NK-92 treated with Interleukin-12 subunit alpha and Interleukin-12 subunit beta, amount 100 ng/mL, for 24 hours (cell line): ENCODE measurements at regions not wholly inside any gene's neighbourhood (a gene's known extent, or its start where the extent isn't known, plus 50 kb on each side); places are given as distances from the start of the nearest gene placed in this dataset.
"Not testable (repeated sequence)": the region's sequence is repeated elsewhere in the genome, so short reads cannot be mapped to it uniquely, and the experiment has no call there.

Source experiments
- DNase-seq: peaks from one replicate; lab custom pipeline; 2025; lab: John Stamatoyannopoulos, UW

DNA sequence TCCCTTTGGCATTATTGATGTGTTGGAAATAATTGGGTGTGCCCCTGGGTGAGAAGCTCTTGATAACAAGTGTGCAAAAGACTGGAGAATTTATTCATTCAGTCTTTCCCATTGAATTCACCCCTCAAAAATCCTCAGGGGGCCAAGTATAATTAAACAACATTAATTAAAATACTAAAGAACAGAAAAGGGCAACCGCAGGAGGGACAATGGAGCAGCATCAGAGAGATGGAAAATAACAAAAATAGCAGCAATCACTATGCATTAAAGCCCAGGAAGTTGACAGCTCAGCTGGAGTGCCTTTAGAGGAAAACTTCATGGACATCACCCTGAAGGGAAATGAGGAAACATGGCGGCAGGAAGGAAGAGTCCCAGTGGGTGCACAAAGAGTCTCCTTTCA is 227.6 kb downstream of the MINAR1 start:
- no peak for DNase-seq

DNA sequence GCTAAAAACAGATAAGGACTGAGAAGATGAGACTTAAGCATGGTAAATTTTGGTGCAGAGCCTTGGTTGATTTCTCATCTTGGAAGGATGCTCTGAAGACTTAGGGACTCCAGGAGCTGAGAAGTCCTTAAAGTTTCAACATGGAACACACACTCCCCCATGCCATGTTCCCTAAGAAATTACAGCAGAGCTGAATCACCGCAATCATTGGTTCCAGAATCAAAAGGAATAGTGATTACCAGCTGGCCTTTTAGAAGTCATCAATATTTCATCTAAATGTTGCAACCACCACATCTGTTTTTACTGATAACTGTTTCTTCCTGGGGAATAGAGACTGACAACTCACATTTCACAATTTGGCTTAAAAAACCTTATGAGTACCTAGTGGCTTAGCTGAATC is 229.3 kb downstream of the MINAR1 start:
- no peak for DNase-seq

DNA sequence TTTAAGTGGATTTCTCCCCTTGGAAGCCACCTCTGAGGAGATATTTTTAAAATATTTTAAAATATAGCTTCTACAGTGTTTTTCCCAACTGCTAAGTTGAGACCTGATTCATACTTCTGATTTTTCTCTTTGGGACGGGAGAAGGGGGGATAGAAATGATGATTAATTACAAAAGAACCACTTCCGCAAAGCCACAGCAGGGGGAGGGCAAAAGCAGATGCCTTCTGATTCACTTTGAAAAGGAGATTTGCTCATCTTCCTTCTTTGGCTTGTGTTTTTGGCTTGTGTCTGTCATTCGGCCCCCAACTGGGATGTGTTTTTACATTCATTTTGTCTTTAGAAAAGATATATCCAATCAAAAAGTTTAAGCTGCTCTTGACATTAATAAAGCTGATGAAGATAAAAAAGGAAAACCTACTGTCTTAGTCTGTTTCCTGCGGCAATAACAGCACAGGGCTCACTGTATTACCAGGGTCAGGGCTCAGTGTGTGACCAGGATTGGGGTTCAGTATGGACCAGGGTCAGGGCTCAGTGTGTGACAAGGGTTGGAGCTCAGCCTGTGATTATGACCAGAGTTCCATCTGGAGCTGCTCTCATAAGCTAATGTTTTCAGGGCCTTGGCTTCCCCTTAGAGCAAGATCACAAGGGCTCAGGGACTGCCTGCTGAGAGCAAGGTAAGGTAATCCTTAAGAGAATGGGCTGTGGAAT is 223.2 kb downstream of the MTHFS start:
- no peak for DNase-seq

DNA sequence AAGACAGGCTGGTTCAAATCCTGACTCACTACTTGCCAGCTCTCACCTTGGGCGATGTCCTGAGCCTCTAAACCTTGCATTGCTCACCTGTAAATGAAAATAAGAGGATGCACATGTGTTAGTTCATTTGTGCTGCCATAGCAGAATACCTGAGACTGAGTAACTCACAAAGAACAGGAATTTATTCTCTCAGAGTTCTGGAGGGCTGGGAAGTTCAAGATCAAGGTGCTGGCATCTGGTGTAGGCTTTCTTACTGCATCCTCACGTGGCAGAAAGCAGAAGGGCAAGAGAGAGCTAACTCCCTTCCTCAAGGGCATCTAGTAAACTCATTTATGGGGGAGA is 222.7 kb downstream of the MTHFS start:
- no peak for DNase-seq

DNA sequence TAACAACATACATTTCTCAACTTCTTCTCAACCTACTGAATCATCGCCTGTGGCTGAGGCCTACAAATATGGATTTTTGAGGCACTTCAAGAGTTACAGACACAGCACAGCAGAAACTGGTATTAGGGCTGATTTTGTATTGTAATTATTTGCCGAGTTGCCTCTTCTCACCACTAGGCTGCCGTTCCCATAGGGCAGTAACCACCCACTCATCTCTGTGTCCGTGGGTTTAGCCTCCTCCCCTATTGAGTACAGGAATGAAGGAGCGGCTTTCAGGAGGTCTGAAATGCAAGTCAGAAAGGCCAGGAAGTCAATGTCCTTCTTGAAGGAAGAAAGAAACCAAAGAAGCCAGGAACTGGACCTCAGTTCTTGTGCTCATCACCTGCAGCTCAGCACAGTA is 220.8 kb downstream of the MTHFS start:
- DNase-seq, result no peak

DNA sequence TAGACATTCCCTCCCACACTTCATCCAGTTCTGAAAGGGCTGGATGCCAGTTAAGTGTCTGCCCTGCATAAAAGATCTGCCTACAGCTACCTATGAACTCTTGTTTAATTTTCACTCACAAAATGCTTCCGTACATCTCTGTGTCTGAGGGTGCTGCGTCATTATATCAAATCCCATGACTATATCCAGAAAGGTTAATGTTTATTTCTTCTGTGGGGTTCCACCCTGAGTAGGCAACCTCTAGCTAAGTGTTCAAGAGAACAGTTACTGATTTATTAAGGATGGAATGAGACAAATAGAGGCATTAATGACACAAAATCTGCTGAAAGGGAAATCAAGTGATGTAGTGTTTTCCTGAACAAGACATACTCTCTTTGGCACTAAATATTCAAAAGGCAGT is 220.2 kb downstream of the MTHFS start:
- DNase-seq, result no peak

DNA sequence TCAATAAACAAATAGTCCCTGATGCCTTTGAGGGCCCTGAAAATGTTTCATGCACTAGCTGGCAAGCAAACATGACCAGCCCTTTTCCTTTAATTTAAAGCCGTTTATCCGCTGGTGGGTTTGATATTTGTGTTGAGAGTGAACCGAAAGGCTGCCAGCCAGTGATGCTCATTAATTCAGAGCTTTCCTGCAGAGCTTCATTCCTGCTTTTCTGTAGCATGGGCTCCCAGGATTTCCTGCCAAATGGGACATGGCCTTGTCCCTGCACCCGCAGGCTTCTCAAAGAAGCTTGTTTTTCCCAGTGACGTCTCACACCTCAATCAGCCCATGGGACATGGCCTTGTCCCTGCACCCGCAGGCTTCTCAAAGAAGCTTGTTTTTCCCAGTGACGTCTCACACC is 219.6 kb downstream of the MTHFS start:
- no peak for DNase-seq

DNA sequence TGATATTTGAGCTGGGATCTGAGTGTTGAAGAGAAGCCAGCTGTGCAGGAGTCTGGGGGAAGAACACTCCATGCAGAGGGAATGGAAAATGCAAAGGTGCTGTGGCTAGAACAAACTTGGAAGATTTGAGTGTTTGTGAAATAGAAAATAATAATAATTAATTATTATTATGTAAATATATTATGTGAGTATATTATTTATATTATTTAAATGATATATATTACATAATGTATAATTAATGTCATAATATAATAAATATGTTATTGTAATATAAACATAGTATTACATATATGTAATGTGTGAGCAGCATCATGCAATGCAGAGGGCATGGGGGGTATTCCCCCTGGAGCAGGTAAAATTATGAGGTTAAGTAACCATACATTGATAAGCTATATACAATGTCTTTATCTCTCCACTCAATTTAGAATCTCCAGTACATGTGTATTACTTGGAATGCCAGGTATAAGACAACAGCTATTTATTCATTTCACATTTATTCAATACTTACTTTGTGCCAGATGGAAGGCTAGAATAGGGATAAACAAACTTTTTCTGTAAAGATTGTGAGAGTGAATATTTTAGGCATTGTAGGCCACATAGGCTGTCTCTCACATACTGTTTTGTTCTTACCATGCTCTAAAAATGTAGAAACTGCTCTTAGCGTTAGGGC is 218.6 kb downstream of the MTHFS start:
- DNase-seq, result no peak

DNA sequence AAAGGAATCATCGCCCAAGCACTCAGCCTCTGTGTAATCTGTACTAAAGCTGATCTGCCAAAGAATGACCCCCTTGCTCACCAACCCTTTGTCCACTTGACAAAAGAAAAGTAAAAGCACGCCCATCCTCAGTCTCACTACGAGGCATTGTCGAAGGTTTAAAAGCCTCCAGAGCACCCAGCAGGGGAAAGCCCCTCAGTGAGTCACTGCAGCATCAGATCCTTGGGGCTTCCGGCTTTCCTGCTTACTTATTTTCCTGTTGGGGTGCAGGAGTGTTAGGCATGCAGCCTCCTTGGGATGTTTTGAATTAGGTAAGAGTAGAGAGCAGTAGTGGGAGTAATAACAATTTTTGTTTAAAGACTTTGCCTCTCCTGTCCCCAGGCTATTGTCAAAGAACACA is 216.1 kb downstream of the MTHFS start:
- peak; percentile 43 for DNase-seq

DNA sequence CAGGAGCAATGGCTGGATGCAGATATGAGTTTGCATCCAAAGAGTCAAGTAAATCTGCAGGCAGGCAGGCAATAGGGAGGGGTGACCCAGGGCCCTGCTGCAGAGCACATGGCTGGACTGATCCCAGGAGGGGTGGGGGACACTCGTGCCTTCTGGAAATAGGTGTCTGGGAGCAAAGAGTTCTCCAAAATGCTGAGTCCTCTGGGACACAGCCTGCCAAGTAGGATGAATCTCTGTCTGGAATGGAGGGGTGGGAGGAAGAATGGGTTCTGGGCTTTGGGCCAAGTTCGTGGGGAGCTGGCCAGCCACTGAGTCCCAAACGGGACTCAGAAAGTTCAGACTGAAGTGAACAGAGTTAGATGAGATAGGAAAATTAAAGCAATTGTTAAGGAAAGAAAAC is 214.5 kb downstream of the MTHFS start:
- DNase-seq, result no peak

DNA sequence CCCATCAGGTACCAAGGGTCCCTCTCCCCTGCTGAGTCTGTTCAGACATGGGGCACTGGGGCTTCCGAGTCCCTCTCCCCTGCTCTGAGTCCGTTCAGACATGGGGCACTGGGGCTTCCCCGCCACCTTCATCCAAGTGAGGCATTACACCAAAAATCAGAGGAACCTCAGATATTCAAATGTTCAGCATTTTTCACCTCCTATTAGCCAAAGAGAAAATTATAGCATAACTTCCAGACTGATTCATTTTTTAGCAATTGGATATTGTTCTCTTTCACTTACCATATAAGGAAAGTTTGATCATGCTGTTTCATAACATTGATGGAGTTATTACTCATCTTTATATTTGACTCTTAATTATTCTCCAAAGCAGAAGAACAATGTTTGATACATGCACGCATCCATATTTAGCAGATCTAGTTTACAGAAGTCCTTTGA is 213.9 kb downstream of the MTHFS start:
- DNase-seq, result no peak

DNA sequence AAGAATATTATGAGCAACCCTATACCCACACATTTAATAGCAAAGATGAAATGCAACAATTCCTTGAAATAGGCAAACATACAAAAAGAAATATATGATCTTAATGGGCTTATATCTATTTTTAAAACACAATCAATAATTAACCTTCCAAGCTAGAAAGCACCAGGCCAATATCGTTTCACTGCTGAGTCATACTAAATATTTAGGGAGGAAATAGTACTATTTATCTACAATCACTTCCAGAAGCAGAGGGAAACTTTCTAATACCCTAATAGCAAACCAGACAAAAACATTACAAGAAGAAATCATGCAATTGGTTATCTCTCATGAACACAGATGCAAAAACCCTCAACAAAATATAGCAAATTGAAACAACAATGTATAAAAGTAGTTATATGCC is 207.8 kb downstream of the MTHFS start:
- DNase-seq, result no peak

DNA sequence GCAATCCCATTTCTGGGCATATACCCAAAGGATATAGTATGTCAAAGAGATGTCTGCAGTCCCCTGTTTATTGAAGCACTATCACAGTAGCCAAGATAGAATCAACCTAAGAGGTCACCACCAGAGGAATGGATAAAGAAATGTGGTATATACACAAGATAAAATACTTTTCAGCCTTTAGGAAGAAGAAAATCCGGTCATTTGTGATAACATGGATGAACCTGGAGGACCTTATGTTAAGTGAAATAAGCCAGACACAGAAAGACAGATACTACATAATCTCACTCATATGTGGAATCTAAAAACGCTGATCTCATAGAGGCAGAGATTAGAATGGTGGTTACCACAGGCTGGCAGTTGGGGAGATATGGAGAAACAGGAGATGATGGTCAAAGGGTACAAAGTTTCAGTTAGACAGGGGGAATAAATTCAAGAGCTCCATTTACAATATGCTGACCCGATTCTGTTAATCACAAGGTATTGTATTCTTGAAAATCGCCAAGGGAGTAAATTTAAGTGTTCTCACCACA is 195.8 kb downstream of the MTHFS start:
- DNase-seq, result no peak

DNA sequence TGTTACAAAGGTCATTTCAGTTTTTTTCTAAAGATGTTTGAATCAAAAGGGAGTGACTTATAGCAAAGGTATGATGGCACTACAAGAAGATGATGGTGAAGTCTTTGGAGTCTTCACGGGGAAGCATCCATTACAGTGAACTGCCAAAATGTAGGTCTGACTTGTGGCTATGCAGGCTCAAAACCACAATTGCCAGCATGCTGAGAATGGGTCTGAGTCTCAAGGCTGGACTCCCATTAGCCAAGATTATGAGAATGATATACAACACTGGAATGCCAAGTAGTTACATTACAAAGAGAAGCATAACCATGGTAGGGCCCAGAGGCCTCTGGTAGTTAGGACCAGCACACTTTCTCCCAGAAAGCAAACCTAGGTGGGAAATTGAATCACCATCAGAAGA is 194.2 kb downstream of the MTHFS start:
- DNase-seq, result no peak

DNA sequence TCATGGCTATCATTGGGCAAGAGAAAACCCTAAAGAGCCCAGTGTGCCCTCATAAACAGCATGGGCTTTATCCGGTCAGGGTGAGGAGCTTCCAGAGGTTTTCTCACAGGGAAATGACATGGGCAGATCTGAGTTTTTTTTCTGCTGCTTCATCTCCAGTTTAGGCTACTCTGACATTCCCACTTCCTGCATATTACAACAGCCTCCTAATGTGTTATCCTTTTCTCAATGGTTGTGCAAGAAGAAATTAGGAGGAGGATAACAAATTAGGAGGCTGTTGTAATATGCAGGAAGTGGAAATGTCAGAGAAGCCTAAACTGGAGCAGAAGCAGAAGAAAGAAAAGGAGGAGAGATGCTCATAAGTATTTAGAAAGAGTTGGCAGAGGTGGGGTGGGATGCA is 175.6 kb downstream of the MTHFS start:
- no peak for DNase-seq

DNA sequence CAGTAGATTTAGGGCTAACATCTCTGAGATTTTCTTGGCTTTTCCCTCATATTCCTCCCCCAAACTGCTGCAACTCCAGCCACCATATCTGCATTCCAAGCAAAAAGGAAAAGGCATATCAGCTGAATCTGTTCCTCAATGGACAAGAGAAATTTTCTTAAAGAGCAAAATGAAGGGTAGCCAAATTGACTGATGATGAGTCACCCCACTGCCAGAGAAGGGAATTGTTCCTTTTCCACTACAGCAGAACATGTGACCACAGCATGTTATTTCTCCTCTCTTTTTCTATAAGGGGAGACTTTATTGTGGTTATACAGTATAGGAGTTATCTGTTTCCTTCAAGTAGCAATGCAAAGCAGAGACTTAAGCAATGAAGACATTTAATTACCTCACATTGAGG is 172.5 kb downstream of the MTHFS start:
- no peak for DNase-seq

DNA sequence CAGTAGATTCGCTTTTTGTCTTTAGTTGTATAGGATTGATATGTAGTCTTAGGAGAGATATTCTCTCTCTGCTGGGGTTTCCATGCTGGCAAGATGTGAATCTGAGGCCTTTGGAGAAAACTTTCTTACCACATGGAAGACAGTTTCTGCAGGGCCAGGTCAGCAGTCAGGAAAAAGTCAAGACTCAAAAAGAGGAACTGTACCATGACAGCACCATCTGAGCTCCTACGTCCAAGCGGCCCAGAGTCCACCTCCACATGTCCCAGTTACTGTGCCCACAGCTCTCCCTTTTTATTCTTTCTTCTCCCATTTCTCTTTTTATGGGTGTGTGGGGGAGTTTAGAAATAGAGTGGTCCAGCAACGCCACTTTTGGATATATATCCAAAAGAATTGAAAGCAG is 172.0 kb downstream of the MTHFS start:
- no peak for DNase-seq

DNA sequence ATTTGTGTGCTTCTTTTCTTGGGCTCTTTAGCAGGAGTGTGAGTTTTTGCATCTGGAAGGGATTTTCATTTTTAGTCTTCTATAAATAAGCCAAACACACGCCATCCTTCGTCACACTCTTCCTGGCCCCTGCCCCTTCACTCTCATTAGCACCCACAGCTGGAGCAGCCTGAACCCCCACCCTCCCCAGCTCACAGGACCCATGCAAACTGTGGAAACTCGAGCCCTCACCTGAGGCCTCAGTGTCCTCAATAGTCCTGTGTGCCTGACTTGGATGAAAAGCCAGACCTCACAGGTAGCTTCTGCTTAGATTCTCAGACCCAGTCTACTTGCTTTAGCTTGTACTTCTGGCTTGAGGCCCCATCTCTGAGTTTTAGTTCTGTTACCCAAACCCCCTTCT is 167.9 kb downstream of the MTHFS start:
- DNase-seq, result no peak

DNA sequence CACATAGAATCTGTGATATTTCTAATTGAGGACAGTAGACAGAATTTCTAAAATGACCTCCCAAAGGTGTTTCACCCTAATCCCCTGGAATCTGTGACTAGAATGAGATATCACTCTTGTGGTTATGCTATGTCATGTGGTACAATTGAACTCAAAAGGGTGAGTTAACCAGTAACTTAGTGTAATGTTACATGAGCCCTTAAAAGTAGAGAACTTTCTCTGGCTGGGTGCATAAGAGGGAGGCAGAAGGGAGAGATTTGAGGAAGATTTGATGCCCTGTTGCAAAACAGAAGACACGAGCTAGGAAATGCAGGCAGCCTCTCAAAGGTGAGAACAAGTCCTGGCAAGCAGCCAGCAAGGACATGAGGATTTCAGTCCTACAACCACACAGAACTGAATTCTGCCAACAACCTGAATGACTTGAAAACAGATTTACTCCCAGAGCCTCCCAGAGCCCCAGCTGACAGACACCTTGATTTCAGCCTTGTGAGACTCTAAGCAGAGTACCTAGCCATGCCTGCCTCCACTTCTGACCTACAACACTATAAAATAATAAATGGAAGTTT is 160.3 kb downstream of the MTHFS start:
- no peak for DNase-seq

DNA sequence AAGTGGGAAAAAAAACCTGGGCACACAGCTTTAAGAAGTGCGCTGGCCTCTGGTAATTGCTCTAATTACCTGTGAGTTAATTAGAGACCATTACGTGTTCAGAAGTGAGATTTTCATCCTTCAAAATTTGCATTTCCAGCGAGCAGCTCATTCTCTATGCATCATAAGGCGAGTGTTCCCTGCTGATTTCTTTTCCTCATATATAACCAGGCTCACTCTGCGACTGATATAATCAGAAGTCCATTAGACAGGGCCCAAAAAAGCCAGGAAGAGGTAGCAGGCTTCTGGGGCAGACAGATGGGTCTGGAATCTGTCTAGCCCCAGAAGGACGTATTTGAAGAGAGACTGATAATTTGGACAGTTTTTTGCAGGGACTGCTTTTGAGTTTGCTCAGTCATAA is 158.7 kb downstream of the MTHFS start:
- no peak for DNase-seq

DNA sequence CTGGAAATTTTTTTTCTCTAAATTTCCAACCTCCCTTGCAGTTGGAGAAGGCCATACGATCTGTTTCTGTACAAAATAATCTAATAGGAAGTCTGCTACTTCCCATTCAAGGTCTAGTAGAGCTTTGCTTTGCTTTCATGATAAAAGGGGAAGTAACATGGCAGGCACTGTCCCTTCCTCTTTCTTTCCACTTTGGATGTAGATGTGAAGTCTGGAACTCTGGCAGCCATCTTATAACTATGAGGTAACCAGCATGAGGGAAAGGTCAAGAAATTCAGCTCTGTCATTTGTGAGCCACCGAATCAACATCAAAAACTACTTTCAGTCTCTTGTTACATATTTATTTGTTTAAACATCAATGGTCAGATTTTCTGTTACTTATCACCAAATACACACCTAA is 156.3 kb downstream of the MTHFS start:
- DNase-seq, result no peak

DNA sequence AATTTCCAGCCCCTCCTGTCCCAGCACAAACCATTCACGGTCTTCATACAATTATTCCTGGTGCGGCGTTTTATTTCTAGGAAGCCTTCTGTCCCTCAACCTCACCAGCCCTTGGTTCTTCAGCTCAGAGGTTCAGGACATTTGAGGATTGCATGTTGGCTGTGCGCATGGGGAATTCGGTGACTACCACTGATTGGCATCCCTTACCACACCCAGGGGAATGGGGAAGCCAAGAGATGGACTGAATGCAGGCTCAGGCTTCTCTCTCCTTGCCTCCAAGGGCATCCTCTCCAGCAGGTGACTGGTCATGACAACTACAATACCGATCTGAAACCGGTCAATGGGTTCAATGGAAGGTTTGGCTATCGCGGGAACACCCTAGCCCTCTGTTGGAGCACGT is 153.8 kb downstream of the MTHFS start:
- no peak for DNase-seq

DNA sequence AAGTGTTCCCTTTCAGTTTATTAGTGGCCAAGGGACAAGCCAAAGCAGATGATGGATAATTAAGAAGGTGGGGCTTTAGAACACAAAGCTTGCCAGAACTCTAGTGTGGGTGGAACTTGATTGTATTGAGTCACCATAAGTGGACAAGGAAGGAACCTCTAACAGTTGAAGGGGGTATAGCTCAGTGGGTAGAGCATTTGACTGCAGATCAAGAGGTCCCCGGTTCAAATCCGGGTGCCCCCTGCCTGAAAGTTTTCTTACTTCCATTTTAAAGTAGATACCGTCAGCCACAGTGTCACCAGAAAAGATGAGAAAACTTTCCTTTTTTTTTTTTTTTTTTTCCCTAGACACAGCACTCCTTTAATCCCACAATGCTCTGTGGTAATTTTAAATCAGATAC is 152.3 kb downstream of the MTHFS start:
- not testable (repeated sequence) for DNase-seq

DNA sequence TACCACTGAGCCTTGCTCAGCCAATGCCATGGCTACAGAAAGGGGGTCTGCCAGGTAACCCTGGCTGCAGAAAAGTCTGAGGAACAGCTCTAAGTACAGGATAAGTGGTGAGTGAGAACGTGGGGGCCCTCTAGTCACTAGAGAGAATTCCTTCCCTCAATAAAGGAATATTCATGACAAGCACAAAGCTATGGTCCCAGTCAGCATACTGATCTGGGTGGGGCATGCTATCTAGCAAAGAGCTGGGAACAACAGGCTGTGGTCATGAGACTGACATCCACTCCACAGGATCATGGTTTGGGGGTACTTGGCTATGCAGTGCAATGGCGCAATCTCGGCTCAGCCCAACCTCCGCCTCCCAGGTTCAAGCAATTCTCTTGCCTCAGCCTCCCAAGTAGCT is 140.4 kb downstream of the MTHFS start:
- no peak for DNase-seq
